ENCODE measurements at regions not wholly inside any gene's neighbourhood (a gene's known extent, or its start where the extent isn't known, plus 50 kb on each side); places are given as distances from the start of the nearest gene placed in this dataset.
"Not testable (repeated sequence)": the region's sequence is repeated elsewhere in the genome, so short reads cannot be mapped to it uniquely, and the experiment has no call there.

GRCh38 chr5:96292582-96293247, 140.3 kb downstream of the PCSK1 start:
- WGBS (ENCODE audit: insufficient coverage): no CpG with 5 or more reads among the region's 8 CpGs
- no peak overlapping the region for H3K4me3 ChIP-seq (replicated peaks in 1 of 3; ENCODE audit: low read depth in 2 of 3, low read length in 3 of 3)
- no peak overlapping the region for H3K27ac ChIP-seq (ENCODE audit: low read depth in 1 of 2, low read length in 2 of 2)
- H3K27me3 ChIP-seq (ENCODE audit: control insufficient read depth in 2 of 2, insufficient read depth in 2 of 2, low read length in 2 of 2): no peaks in the 10 kb centered on the region
- Mint-ChIP-seq H3K36me3 (no peaks in the 10 kb centered on the region), H3K4me1 (peaks cover 34% of the 10 kb centered on the region), H3K27me3 (ENCODE audit: low read depth in 3 of 3) (no peaks in the 10 kb centered on the region), H3K27ac (no peak overlapping the region), H3K9me3 (peaks cover 0 to 6% (median 3%) of the 10 kb centered on the region in 7 donors), H3K4me3 (no peak overlapping the region)
- H3K4me1 ChIP-seq (ENCODE audit: control insufficient read depth in 1 of 2, insufficient read depth in 2 of 2, low read length in 2 of 2): peaks cover 25 to 33% of the 10 kb centered on the region in 2 donors
- no peak overlapping the region for H3K9ac ChIP-seq (ENCODE audit: insufficient read depth, low read length, poor library complexity, severe bottlenecking)
- no peaks in the 10 kb centered on the region for H3K79me2 ChIP-seq (ENCODE audit: insufficient read depth, low read length)
- no peaks in the 10 kb centered on the region for H3K9me3 ChIP-seq (replicated peaks in 1 of 2; ENCODE audit: control insufficient read depth in 1 of 2, insufficient read depth in 1 of 2, low read length in 2 of 2)
- no peak for TF ChIP-seq CTCF (IDR thresholded peaks at IDR 0.05)
- H3K36me3 ChIP-seq (replicated peaks in 1 of 2; ENCODE audit: control insufficient read depth in 1 of 2, insufficient read depth in 2 of 2, low read length in 2 of 2): no peaks in the 10 kb centered on the region
- no peak overlapping the region for H2AFZ ChIP-seq (ENCODE audit: insufficient read depth, low read depth, low read length, poor library complexity, severe bottlenecking)
- intact Hi-C loops (cut with micrococcal nuclease): no loop called here
- H4K20me1 ChIP-seq (ENCODE audit: insufficient read depth, low read length): no peaks in the 10 kb centered on the region
- H3K4me2 ChIP-seq (replicated peaks; ENCODE audit: extremely low read depth, low read length, poor library complexity, severe bottlenecking): no peak overlapping the region
- no peak for DNase-seq

GRCh38 chr5:96289287-96289686, 143.8 kb downstream of the PCSK1 start:
- H3K4me2 ChIP-seq (replicated peaks; ENCODE audit: extremely low read depth, low read length, poor library complexity, severe bottlenecking); H3K36me3 Mint-ChIP-seq; intact Hi-C loops (cut with micrococcal nuclease); H3K36me3 ChIP-seq (replicated peaks in 1 of 2; ENCODE audit: control insufficient read depth in 1 of 2, insufficient read depth in 2 of 2, low read length in 2 of 2); H4K20me1 ChIP-seq (ENCODE audit: insufficient read depth, low read length); H3K79me2 ChIP-seq (ENCODE audit: insufficient read depth, low read length); H3K27me3 ChIP-seq (ENCODE audit: control insufficient read depth in 2 of 2, insufficient read depth in 2 of 2, low read length in 2 of 2); H3K27ac ChIP-seq (ENCODE audit: low read depth in 1 of 2, low read length in 2 of 2); H3K4me3 ChIP-seq (replicated peaks in 1 of 3; ENCODE audit: low read depth in 2 of 3, low read length in 3 of 3); H3K4me3 Mint-ChIP-seq; DNase-seq; H2AFZ ChIP-seq (ENCODE audit: insufficient read depth, low read depth, low read length, poor library complexity, severe bottlenecking); H3K9ac ChIP-seq (ENCODE audit: insufficient read depth, low read length, poor library complexity, severe bottlenecking); H3K9me3 Mint-ChIP-seq; H3K9me3 ChIP-seq (replicated peaks in 1 of 2; ENCODE audit: control insufficient read depth in 1 of 2, insufficient read depth in 1 of 2, low read length in 2 of 2); H3K27me3 Mint-ChIP-seq (ENCODE audit: low read depth in 3 of 3): not testable (repeated sequence)
- Mint-ChIP-seq H3K27ac (peak overlapping the region in 1 of 7 donors; percentile 10), H3K4me1 (peaks cover 19% of the 10 kb centered on the region)
- no CpG with 5 or more reads among the region's 5 CpGs for WGBS (ENCODE audit: insufficient coverage)
- H3K4me1 ChIP-seq (ENCODE audit: control insufficient read depth in 1 of 2, insufficient read depth in 2 of 2, low read length in 2 of 2): peaks cover 12 to 15% of the 10 kb centered on the region in 2 donors
